RWPE2 (cell line): ENCODE measurements at regions not wholly inside any gene's neighbourhood (a gene's known extent, or its start where the extent isn't known, plus 50 kb on each side); places are given as distances from the start of the nearest gene placed in this dataset.

Experiments
- ATAC-seq: fragments of 200-7000 bp; cut with Tn5 transposase; 3 replicates; pipeline ENCODE4 v1.9.1; 2021; ENCODE audit warnings: low read depth
- DNase-seq: peaks from one replicate; pipeline ENCODE4 v3.0.0-alpha.2; 2020; ENCODE audit warnings: low spot score
- H3K27ac ChIP-seq: fragments of 450-650 bp; 2 replicates; pipeline ENCODE4 v1.5.1; 2017; ENCODE audit warnings: mild to moderate bottlenecking; ENCODE audit not compliant: poor library complexity, severe bottlenecking
- H3K27me3 ChIP-seq: fragments of 250-450 bp; sonication (Bioruptor Pico); 2 replicates; pipeline ENCODE4 v1.5.1; 2021; ENCODE audit warnings: mild to moderate bottlenecking, moderate library complexity; ENCODE audit not compliant: insufficient read depth, poor library complexity, severe bottlenecking
- H3K36me3 ChIP-seq: fragments of 250-450 bp; sonication (Bioruptor Pico); 2 replicates; pipeline ENCODE4 v1.5.1; 2020; ENCODE audit warnings: low read depth, mild to moderate bottlenecking, moderate library complexity
- H3K4me1 ChIP-seq: fragments of 250-450 bp; sonication (Bioruptor Pico); 2 replicates; pipeline ENCODE4 v1.5.1; 2021; ENCODE audit warnings: mild to moderate bottlenecking, moderate library complexity; ENCODE audit not compliant: insufficient read depth, poor library complexity, severe bottlenecking
- H3K4me3 ChIP-seq: fragments of 250-450 bp; sonication (Bioruptor Pico); 2 replicates; pipeline ENCODE4 v1.5.1; 2021; ENCODE audit warnings: mild to moderate bottlenecking, moderate library complexity; ENCODE audit not compliant: severe bottlenecking
- H3K9me3 ChIP-seq: fragments of 250-450 bp; sonication (Bioruptor Pico); 2 replicates; pipeline ENCODE4 v1.5.1; 2021; ENCODE audit warnings: mild to moderate bottlenecking, moderate library complexity; ENCODE audit not compliant: severe bottlenecking
- CTCF ChIP-seq: fragments of 450-650 bp; IDR thresholded peaks from one replicate; pipeline ENCODE4 v1.5.1; 2017; ENCODE audit warnings: mild to moderate bottlenecking, moderate library complexity; ENCODE audit not compliant: poor library complexity, severe bottlenecking

GRCh38 chr4:24070117-24070516 is 180.3 kb upstream of the PPARGC1A start:
- peaks cover 6% of the 10 kb centered on the region; the same call in 1 of the 2 replicates for H3K36me3 ChIP-seq
- ATAC-seq = peak; percentile 97
- no peaks in the 10 kb centered on the region for H3K27me3 ChIP-seq
- H3K4me3 ChIP-seq = no peak overlapping the region
- peak overlapping the region; percentile 39 for H3K27ac ChIP-seq
- no peak for DNase-seq
- no peak for TF ChIP-seq CTCF
- peaks cover 11% of the 10 kb centered on the region for H3K4me1 ChIP-seq
- no peaks in the 10 kb centered on the region for H3K9me3 ChIP-seq

DNA sequence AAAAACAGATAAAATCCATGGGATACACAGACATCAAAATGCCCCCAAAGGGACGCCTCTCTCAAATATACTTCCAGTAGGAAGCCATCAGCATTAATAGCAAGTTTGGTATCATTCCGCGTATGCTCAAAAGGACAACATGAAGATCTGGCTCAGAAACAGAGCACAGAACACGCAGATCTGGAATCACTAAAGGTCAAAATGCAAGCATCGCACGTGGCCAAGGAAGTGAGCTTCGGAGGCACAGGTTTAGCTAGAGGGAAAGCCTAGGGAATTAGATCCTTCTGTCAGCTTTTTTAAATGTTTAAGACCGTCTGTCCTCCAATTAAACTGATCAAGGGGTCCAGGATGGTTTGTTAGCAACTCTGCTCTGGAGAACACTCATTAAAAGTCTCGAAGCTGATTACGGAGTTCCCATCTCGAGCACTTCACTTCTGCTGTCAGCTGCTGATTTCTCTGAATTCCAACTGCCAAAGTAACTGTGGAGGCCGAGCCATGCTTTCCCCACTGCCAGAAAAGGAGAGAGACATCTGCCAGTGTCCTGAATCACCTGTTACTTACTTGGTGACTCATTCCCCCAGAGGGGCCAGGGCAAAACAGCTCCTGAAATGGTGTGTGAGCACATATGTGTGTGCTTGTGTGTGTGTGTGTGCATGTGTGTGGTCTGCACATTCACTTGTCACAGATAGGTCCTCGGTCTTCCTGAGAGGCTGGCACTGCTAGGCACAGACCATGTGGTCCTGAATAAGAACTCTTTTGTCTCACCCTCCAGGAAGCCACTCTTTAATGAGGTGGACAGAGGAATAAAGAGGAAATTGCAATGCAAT is 177.7 kb upstream of the PPARGC1A start:
- Histone ChIP-seq H3K27me3 (no peaks in the 10 kb centered on the region), H3K4me1 (peaks cover 11% of the 10 kb centered on the region), H3K27ac (no peak overlapping the region), H3K9me3 (no peaks in the 10 kb centered on the region), H3K36me3 (peaks cover 6% of the 10 kb centered on the region; the same call in 1 of the 2 replicates), H3K4me3 (no peak overlapping the region)
- ATAC-seq (peak; percentile 73), DNase-seq (no peak)
- TF ChIP-seq CTCF = no peak

DNA sequence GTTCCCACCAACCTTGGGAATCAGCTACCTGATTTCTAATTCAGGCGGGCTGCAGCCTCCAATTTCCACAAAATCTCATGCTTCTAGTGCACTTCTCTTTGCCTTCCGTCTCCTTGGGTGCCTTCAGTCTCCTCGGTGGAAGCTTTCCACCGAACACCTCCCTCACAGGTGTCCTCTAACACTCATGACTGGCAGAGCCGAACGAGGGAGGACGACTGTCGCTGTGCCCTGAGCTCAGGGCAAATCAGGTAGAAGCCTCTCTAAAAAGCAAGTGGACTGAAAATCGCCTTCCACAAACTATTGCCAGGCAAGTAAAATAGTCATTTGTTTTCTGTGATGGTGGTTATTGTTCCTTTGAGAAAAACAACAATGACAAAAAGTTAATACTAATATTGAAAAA is 176.1 kb upstream of the PPARGC1A start:
- ATAC-seq (no peak), DNase-seq (no peak)
- Histone ChIP-seq H3K27ac (no peak overlapping the region), H3K36me3 (peaks cover 6% of the 10 kb centered on the region; the same call in 1 of the 2 replicates), H3K4me3 (no peak overlapping the region), H3K9me3 (no peaks in the 10 kb centered on the region), H3K4me1 (peaks cover 11% of the 10 kb centered on the region), H3K27me3 (no peaks in the 10 kb centered on the region)
- TF ChIP-seq CTCF = no peak

- no peaks in the 10 kb centered on the region for H3K4me1 ChIP-seq
- TF ChIP-seq CTCF = no peak
- no peak overlapping the region for H3K27ac ChIP-seq
- no peaks in the 10 kb centered on the region for H3K36me3 ChIP-seq
- H3K9me3 ChIP-seq = no peaks in the 10 kb centered on the region
- ATAC-seq (no peak), DNase-seq (no peak)
- no peak overlapping the region for H3K4me3 ChIP-seq
- H3K27me3 ChIP-seq = no peaks in the 10 kb centered on the region
Observed at GRCh38 chr4:24063731-24064130, 173.9 kb upstream of the PPARGC1A start.

- no peaks in the 10 kb centered on the region for H3K27me3 ChIP-seq
- H3K36me3 ChIP-seq = no peaks in the 10 kb centered on the region
- H3K4me3 ChIP-seq = no peak overlapping the region
- TF ChIP-seq CTCF = no peak
- H3K27ac ChIP-seq = no peak overlapping the region
- DNase-seq (no peak), ATAC-seq (no peak)
- H3K4me1 ChIP-seq = no peaks in the 10 kb centered on the region
- no peaks in the 10 kb centered on the region for H3K9me3 ChIP-seq
Observed at GRCh38 chr4:24060932-24061331, 171.1 kb upstream of the PPARGC1A start.
